PC-9 (cell line): ENCODE measurements at regions not wholly inside any gene's neighbourhood (a gene's known extent, or its start where the extent isn't known, plus 50 kb on each side); places are given as distances from the start of the nearest gene placed in this dataset.

Experiments used
- BruUV-seq: library from RNA; stranded (reverse); fragments of 400-500 nt; replicated peaks from 2 replicates; lab custom pipeline; 2021; lab: Mats Ljungman, UMichigan
- CTCF ChIA-PET: fragments of 300-600 bp; sonication (Branson Sonifier 250); formaldehyde crosslinking; loops from one replicate; lab custom pipeline; 2022; ENCODE audit warnings: antibody characterized with exemption; lab: Charles Lee
- POLR2A ChIA-PET: fragments of 300-600 bp; sonication (Branson Sonifier 250); formaldehyde crosslinking; loops from one replicate; lab custom pipeline; 2022; ENCODE audit warnings: antibody characterized with exemption; ENCODE audit not compliant: unreplicated experiment; lab: Charles Lee
- DNase-seq, 2 experiments: peaks; one replicate each; pipeline versions ENCODE4 v3.0.0 to v3.0.0-alpha.2; 2015 to 2022; ENCODE audit warnings: mixed read lengths in 1 of 2
- H2AFZ ChIP-seq: fragments of 200-600 bp; sonication (generic); 2 replicates; pipeline ENCODE4 v1.8.1; 2017; ENCODE audit warnings: antibody characterized with exemption
- H3F3A ChIP-seq: fragments of 200-600 bp; sonication (generic); 2 replicates; pipeline ENCODE4 v1.8.1; 2017; ENCODE audit warnings: antibody characterized with exemption, mild to moderate bottlenecking, low read depth; ENCODE audit not compliant: insufficient read depth
- H3K27ac ChIP-seq: fragments of 200-600 bp; sonication (generic); 2 replicates; pipeline ENCODE4 v1.6.1; 2016; ENCODE audit warnings: mixed run types
- H3K27me3 ChIP-seq: fragments of 200-600 bp; sonication (generic); 2 replicates; pipeline ENCODE4 v1.6.1; 2016; ENCODE audit warnings: low read depth, mixed run types; ENCODE audit not compliant: insufficient read depth
- H3K36me3 ChIP-seq: fragments of 200-600 bp; sonication (generic); 2 replicates; pipeline ENCODE4 v1.6.1; 2016; ENCODE audit warnings: low read depth, mixed run types
- H3K4me1 ChIP-seq: fragments of 200-600 bp; sonication (generic); replicated peaks from 2 replicates; pipeline ENCODE4 v1.6.1; 2016; ENCODE audit warnings: mixed run types; ENCODE audit not compliant: insufficient read depth
- H3K4me2 ChIP-seq: fragments of 200-600 bp; sonication (generic); 2 replicates; pipeline ENCODE4 v1.6.1; 2017; ENCODE audit warnings: mixed run types
- H3K4me3 ChIP-seq: fragments of 200-600 bp; sonication (generic); 2 replicates; pipeline ENCODE4 v1.6.1; 2016; ENCODE audit warnings: mixed run types
- H3K79me2 ChIP-seq: fragments of 200-600 bp; sonication (generic); 2 replicates; pipeline ENCODE4 v1.6.1; 2017; ENCODE audit warnings: low read depth, mixed run types
- H3K9me2 ChIP-seq: fragments of 200-600 bp; sonication (generic); 2 replicates; pipeline ENCODE4 v1.8.1; 2017; ENCODE audit warnings: mild to moderate bottlenecking; ENCODE audit not compliant: insufficient read depth
- H3K9me3 ChIP-seq: fragments of 200-600 bp; sonication (generic); 2 replicates; pipeline ENCODE4 v1.8.1; 2016; ENCODE audit warnings: low read depth; ENCODE audit not compliant: insufficient read depth
- H4K20me1 ChIP-seq: fragments of 200-600 bp; sonication (generic); 2 replicates; pipeline ENCODE4 v1.8.1; 2017; ENCODE audit not compliant: insufficient read depth
- CTCF ChIP-seq: fragments of 200-600 bp; sonication (generic); conservative IDR thresholded peaks from 2 replicates; pipeline ENCODE4 v1.6.1; 2017; ENCODE audit warnings: mixed run types, antibody characterized with exemption, mild to moderate bottlenecking, moderate library complexity
- EZH2 ChIP-seq: fragments of 200-600 bp; sonication (generic); IDR thresholded peaks from 2 replicates; pipeline ENCODE4 v1.8.0; 2017; ENCODE audit warnings: antibody characterized with exemption, low read depth
- intact Hi-C: fragments of 100-400 bp; cut with micrococcal nuclease; formaldehyde crosslinking; loops from one replicate; pipeline ENCODE4 v1.10.0; 2022; ENCODE audit not compliant: unreplicated experiment

GRCh38 chr7:80259-81067, 111.9 kb upstream of the FAM20C start:
- H3K9me2 ChIP-seq: no peaks in the 10 kb centered on the region
- POLR2A ChIA-PET: interaction anchor here (0.6 kb wide), 1 partner anchor 1377 kb away, joined by 4 read pairs; no protein-coding TSS in a partner anchor
- no peaks in the 10 kb centered on the region for H4K20me1 ChIP-seq
- H3K9me3 ChIP-seq: no peaks in the 10 kb centered on the region
- TF ChIP-seq EZH2: no peak
- no peak for TF ChIP-seq CTCF
- H3K27me3 ChIP-seq: no peaks in the 10 kb centered on the region
- H3K4me1 ChIP-seq: no peaks in the 10 kb centered on the region
- CTCF ChIA-PET: no interaction called here
- no peak overlapping the region for H3K27ac ChIP-seq
- no peak for DNase-seq
- intact Hi-C loops: no loop called here
- no peaks in the 10 kb centered on the region for H3K79me2 ChIP-seq
- no peak overlapping the region for H3K4me3 ChIP-seq
- no peaks in the 10 kb centered on the region for H3K36me3 ChIP-seq
- H3F3A ChIP-seq: no peaks in the 10 kb centered on the region
- no peak overlapping the region for H2AFZ ChIP-seq
- H3K4me2 ChIP-seq: no peak overlapping the region
- no TSS peak for BruUV-seq

- DNase-seq: no peak
Observed at GRCh38 chr7:81068-81925, 111.1 kb upstream of the FAM20C start.

More at GRCh38 chr7:81068-81925, 111.1 kb upstream of the FAM20C start:
- Histone ChIP-seq H3K36me3 (no peaks in the 10 kb centered on the region), H2AFZ (no peak overlapping the region), H4K20me1 (no peaks in the 10 kb centered on the region), H3K79me2 (no peaks in the 10 kb centered on the region), H3F3A (no peaks in the 10 kb centered on the region), H3K27me3 (no peaks in the 10 kb centered on the region), H3K4me1 (no peaks in the 10 kb centered on the region), H3K4me2 (no peak overlapping the region), H3K4me3 (no peak overlapping the region), H3K9me3 (no peaks in the 10 kb centered on the region), H3K9me2 (no peaks in the 10 kb centered on the region), H3K27ac (no peak overlapping the region)
- BruUV-seq: no TSS peak
- POLR2A ChIA-PET: no interaction called here
- CTCF ChIA-PET: no interaction called here
- intact Hi-C loops: no loop called here
- TF ChIP-seq CTCF: no peak
- no peak for TF ChIP-seq EZH2
